DMS114 treated with DMSO at 0.1 percent for 48 hours (cell line): ENCODE measurements at regions not wholly inside any gene's neighbourhood (a gene's known extent, or its start where the extent isn't known, plus 50 kb on each side); places are given as distances from the start of the nearest gene placed in this dataset.
"Not testable (repeated sequence)": the region's sequence is repeated elsewhere in the genome, so short reads cannot be mapped to it uniquely, and the experiment has no call there.

Source experiments
- DNase-seq: peaks from one replicate; lab custom pipeline; 2025; ENCODE audit not compliant: unreplicated experiment; lab: John Stamatoyannopoulos, UW

DNA sequence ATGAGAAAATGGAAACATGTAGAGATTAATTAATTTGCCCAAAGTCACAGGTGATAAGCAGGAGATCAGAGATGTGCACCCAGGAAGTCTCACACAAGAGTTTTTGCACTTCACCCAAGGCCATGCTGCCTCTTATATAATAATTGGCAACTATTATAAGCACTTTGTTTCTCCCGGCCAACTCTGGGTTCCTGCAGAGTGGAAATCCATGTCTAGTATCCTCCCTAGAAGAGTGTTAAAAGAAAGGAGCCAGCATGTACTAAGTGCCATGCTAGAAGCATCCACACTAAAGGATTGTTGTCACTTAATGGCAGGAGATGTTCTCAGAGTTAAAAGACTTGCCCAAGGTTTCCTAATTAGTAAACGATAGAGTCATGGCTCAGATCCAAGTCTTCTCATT is 470.3 kb downstream of the OMA1 start:
- no peak for DNase-seq

GRCh38 chr1:58075188-58075578 is 471.3 kb downstream of the OMA1 start:
- no peak for DNase-seq

DNA sequence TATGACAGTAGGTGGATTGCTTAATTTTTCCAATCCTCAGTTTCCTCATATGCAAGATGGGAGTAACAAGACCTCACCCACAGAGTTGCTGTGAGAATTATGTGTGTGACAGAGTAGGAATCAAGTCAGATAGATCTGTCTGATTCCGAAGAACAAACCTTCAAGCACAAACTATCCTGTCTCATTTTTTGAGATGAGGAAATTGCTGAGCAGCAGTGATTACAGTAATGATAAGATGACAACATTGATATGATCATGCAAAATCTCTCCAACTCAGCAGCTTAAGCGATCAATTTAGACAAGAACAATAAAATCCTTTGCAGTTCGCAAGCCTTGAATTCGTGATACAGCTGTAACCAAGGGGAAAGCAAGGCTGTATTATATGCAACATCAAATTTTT is 474.1 kb downstream of the OMA1 start:
- DNase-seq: no peak

DNA sequence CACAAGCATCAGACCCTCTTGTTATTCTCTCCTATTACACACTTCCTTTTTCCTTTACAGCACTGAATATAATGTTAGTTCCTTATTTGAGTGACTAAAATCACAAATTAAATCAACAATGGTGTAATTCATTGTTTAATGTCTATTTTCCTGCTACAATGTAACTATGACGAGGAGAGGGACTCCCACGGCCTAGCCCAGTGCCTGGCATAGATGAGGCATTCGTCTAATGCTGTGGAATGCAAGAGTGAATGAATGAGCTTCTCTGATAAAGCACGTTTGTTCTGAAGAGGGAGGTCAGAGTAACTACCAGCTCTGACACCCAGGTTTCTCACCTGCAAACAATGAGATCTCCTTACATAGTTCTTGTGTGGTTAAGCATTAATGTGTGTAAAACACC is 479.4 kb downstream of the OMA1 start:
- no peak for DNase-seq

GRCh38 chr1:58065520-58065919 is 481.0 kb downstream of the OMA1 start:
- no peak for DNase-seq

DNA sequence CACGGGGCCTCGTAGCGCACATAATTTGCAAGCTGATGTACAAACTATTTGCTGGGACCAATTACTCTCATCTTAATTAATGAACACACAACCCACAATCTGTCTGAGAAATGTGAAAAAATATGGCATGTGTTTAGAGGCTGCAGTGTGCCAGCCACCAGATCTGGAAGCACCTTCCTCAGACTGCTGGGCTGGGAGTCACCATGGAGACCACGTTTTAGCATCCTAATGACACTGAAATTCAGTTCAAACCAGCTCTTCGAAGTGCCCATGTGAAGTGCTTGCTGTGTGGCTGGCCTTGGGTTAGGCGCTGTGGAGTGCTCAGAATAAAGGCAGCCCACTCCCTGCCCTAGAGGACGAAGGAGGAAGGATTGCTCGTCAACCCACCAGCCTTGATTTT is 482.4 kb downstream of the OMA1 start:
- DNase-seq: no peak

DNA sequence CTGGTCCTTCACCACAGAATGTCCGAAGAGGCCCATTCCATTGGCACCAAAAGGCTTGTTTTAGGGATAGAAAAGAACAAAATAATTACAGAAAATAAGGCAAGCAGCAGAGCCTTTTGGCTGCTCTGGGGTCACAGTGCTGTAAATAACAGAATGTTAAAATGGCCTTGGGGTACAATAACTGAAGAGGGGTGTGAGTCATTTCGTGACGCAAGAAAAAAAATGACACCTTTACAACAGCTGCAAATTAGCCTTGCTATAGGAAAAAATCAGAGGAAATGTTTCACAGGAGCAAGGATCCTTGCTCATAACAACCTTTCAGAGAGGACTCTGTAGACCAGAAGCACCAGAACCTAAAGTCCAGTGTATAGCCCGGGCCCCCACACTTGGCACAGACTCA is 483.4 kb downstream of the OMA1 start:
- no peak for DNase-seq

- no peak for DNase-seq
These were observed 483.9 kb downstream of the OMA1 start for GRCh38 chr1:58062635-58063034.

DNA sequence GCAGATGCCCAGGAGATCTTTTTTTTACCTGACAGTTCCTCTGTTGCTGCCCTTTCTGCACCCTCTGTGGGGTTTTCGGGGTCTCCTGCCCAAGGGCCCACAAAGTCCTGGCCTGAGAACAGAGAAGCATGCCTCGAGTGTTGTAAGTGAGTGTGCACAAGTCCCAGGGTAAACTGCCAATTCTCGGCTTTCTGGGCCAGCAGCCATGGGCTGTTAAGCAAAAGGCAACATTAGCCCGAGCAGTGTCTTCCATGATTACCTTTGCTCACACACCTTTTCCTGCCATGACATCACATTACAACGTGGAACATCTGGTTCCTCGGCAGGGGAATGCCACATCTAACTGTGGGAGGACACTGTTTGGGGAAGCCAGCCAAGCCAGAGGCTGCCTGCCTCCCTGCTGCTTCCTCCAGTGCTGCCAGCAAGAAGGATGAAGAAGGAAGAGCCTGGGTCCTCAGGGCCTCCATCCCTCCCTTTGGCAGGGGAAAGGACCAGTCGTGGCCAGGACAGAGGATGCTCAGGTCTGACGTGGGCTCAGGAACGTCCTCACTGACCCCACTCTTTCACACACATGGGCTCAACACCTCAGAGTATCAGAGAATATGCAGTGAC is 485.9 kb downstream of the OMA1 start:
- no peak for DNase-seq

- no peak for DNase-seq
These were observed 486.7 kb downstream of the OMA1 start for GRCh38 chr1:58059789-58060188.

DNA sequence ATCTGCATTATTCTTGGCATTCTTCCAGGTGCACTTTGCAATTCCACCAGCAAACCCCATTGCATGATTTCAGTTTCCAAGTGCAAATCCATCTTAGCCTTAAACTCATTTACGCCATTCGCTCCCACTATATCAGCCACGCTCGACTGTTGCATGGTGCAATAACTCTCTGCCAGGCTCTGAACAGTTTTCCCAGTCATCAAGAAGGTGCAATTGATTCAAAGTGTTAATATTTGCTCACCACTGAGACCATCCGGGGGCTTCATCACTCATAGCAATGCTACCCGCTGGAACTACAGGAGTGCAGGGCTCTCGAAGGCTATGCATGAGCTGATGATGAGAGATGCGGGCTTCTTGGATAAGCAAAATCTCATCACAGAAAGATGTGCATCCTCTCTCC is 488.2 kb downstream of the OMA1 start:
- no peak for DNase-seq

- no peak for DNase-seq
These were observed 488.7 kb downstream of the OMA1 start for GRCh38 chr1:58057826-58058225.

DNA sequence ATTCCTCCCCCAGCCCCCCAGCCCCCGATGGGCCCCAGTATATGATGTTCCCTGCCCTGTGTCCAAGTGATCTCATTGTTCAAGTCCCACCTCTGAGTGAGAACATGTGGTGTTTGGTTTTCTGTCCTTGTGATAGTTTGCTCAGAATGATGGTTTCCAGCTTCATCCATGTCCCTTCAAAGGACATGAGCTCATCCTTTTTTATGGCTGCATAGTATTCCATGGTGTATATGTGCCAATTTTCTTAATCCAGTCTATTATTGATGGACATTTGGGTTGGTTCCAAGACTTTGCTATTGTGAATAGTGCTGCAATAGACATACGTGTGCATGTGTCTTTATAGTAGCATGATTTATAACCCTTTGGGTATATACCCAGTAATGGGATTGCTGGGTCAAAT is 495.3 kb downstream of the OMA1 start:
- not testable (repeated sequence) for DNase-seq

GRCh38 chr1:58047265-58047858 is 499.2 kb downstream of the OMA1 start:
- peak; percentile 6 for DNase-seq

DNA sequence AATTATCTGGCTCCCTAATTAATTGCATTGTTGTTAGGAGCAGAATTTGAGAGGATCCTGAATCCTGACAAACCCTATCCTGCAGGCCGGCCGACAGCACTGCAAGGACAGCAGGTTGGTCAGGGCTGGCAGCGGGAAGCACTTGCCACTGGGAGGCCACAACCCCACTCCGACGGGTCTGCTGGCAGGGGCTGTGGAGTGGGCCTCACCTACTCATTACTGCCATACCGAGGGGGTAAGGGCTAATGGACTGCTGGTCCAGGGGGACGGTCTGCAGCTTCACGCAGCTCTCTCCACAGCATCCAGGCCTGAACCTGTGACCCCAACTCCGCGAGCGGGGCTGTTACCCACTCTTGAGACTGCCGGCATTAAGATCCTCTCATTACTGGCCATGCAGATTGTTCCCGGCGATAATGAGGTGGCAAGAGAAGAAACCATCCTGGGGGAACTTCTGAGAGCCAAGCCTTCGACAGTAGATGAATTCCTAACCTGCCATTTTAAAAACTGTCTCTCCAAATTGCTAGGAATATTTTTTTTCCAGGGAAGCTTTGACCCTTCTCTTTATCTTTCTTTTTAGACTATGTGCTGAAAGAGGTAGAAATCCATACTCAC is 501.3 kb downstream of the OMA1 start:
- no peak for DNase-seq

DNA sequence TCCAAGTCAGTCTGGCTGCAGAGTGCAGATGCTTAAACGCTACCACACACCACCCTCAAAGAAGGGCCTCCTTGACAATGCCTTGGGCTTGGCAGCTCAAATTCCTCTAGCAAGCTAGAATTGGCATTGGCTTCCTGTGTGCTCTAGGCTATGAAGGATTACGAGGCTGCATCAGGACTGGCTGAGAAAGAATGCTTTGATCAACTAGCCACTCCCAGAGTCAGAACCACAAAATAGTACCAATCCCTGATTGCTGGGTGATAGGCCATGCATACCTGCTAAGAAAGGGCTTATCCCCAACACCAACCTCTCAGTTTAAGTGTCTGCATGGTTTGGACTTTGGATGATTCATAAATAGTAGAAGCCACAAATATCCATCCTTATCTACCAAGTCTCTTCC is 504.9 kb downstream of the OMA1 start:
- DNase-seq: no peak

- DNase-seq: no peak
These were observed 508.0 kb downstream of the OMA1 start for GRCh38 chr1:58038574-58038973.

DNA sequence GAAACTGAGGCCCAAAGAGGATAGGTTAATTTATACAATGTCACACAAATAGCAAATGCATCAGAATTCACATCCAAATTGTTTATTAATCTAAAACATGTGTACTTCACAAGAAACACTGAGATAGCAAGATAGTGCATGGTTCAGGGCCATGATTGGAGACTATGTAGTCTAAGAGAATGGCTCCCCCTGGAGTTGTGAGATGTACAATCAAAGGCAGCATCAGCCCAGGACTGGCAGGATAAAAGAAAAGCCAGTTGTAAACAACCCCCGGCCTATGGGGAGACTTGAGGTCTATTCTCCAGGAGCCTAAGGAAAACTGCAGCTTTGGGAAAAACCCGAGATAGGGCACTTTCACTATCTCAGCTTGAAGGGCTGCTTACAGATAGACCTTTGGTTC is 511.0 kb downstream of the OMA1 start:
- no peak for DNase-seq

DNA sequence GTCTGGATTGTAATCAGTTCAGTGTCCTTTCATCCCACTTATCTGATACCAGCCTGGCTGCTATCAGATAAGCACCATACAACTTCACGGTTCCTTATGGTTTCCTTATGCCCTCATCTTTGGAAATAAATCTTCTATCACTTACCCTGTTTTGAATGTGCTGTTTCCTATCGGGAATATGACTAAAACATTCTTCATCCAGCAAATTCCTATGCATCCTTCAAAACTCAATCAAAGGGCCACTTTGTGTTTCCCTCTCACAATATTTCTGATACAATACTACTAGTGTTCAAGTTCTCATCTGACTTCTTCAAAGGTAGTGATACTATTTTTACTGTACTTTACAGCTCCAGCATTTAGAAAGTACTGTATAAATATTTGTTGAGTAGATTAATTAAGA is 513.2 kb downstream of the OMA1 start:
- no peak for DNase-seq

GRCh38 chr1:58032611-58033073 is 513.9 kb downstream of the OMA1 start:
- DNase-seq: no peak

GRCh38 chr1:58031416-58031815 is 515.1 kb downstream of the OMA1 start:
- DNase-seq: no peak

- DNase-seq: no peak
These were observed 516.1 kb downstream of the OMA1 start for GRCh38 chr1:58030456-58030855.

DNA sequence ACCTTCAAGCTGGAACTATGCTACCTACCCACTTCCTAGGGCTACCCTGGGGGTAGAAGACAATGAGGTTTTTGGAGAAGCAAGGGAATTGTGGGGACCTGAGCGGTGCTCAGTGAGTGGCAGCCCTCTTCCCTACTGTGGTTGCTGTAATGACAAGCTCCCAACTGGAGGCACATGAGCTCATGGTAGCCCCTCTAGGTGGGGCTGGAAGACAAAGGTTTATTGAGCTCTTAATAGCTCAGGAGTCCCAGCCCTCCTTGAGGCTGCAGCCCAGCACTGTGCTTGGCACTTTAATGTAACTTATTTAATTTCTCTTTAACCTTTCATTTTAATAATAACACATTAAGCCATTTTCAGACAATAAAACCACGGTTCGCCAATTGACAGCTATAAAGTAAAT is 528.9 kb downstream of the OMA1 start:
- no peak for DNase-seq
